Ovary (tissue), 3 donors: ENCODE measurements at regions not wholly inside any gene's neighbourhood (a gene's known extent, or its start where the extent isn't known, plus 50 kb on each side); places are given as distances from the start of the nearest gene placed in this dataset.

Experiments
- CTCF ChIP-seq, 3 donors: fragments of 450-650 bp in 2 of 3; fragments of 200-600 bp in 1 of 3; IDR thresholded peaks; one replicate each; pipeline versions ENCODE4 v1.5.1 to v1.8.0; 2016 to 2022; ENCODE audit warnings: antibody characterized with exemption in 3 of 3, mild to moderate bottlenecking in 1 of 3
- POLR2A ChIP-seq: fragments of 450-650 bp; IDR thresholded peaks from one replicate; pipeline ENCODE4 v1.6.1; 2017; ENCODE audit warnings: antibody characterized with exemption, mild to moderate bottlenecking, moderate library complexity
- donor health status: DM: no; HTN: no; CAD: no.

- TF ChIP-seq POLR2A (no peak), CTCF (IDR thresholded peaks at IDR 0.05) (no peak)
Observed at GRCh38 chr1:5220821-5221220, 566.4 kb downstream of the AJAP1 start.
